Esophagus mucosa (tissue), 1 donor: ENCODE measurements at regions not wholly inside any gene's neighbourhood (a gene's known extent, or its start where the extent isn't known, plus 50 kb on each side); places are given as distances from the start of the nearest gene placed in this dataset.

Experiments
- ATAC-seq: fragments of 200-7000 bp; cut with Tn5 transposase; one replicate; pipeline ENCODE4 v1.9.1; 2020
- donor health status: DM: yes; HTN: yes; CAD: no.

- no peak for ATAC-seq
These were observed 68.0 kb upstream of the CYYR1 start for GRCh38 chr21:26641062-26641461.

DNA sequence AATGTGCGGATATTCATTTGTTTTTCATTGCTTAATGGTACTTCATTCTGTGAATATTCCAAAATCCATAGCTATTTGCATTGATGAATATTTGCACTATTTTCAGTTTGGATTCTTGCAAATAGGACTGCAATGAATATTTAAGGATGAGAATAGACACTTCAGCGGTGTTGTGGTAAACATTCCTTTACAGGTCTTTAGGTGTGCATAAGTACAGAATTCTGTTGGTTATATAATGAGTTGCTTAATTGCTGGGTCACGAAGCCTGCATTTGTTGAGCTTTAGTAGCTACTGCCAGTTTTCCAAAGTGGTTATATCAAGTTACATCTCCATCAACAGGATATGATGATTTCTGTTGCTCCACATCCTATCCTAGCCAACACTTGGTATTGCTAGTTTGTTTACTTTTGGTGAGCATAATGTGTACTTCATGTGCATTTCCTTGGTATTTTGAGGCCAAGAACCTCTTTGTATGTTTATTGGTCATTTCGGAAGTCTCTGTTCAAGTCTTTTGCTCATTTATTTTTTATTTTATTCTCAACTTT is 64.2 kb upstream of the CYYR1 start:
- no peak for ATAC-seq

DNA sequence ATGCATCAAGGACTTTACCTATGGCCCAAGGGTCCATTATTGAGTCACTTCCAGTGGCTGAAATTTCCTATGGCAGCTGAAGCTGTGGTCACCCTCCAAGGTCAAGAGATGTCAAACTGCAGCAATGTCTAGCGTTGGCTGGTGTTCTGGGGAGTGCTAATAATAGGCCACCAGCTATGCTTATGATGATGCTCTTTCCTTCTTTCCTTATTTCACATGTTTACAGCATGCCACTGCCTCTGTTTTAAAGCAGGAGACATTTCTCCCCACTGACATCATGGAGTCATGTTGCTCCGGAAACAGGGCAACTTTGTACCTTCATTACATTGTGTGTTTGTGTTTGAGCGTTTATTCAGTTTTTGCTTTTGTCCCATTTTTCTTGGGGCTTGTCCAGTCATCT is 62.6 kb upstream of the CYYR1 start:
- ATAC-seq, result no peak

DNA sequence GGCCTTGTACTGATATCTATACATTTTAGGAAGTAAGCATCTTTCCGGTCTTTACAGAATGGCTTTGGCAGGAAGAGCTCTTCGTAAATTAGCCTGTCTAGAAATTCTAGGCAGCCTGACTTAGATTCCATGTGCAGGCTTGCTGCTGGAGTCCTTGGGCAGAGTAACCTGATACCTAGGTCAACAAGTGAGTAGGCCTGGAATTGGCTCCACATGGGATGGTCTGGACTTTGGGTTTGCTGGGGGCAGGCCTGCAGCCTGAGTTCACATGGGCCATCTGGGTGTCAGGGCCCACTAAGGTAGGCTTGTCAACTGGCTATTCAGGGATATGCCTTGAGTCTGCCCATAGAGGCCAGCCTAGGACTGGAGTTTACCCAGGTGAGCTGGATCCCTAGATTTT is 59.6 kb upstream of the CYYR1 start:
- ATAC-seq, result no peak

- ATAC-seq, result no peak
These were observed 53.1 kb upstream of the CYYR1 start for GRCh38 chr21:26626187-26626586.

DNA sequence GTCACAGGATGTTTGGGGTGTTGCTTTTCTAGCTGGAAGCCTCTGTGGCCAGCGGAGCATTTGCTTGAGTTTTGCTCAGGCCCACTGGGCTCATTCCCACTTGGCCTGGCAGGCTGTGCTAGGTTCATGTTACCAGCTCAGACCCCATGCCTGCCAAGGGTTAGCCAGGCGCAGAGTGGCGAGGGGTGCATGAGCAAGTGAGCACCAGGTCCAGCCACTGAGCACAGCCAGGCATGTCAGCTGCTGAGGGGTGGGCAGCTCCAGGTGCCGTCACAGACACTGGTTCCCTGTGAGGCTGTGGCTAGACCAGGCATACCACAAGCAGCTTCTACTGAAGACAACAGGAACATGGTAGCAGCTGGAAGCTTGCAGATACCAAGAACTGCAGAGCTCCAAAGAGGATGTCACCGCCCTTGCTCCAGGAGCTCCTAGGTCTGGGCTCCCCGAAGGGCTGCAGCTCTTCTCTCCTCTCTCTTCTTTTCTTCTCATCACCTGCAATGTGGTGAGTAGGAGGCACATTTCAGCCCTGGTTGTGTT is 52.0 kb upstream of the CYYR1 start:
- no peak for ATAC-seq
